Jurkat, Clone E6-1 (cell line): ENCODE measurements at regions not wholly inside any gene's neighbourhood (a gene's known extent, or its start where the extent isn't known, plus 50 kb on each side); places are given as distances from the start of the nearest gene placed in this dataset.
"Not testable (repeated sequence)": the region's sequence is repeated elsewhere in the genome, so short reads cannot be mapped to it uniquely, and the experiment has no call there.

Source experiments
- DNase-seq: peaks from one replicate; pipeline ENCODE4 v3.0.0-alpha.2; 2011; ENCODE audit warnings: low read depth, low spot score
- H3K4me3 ChIP-seq: 2 replicates; pipeline ENCODE4 v1.5.1; 2011; ENCODE audit warnings: mild to moderate bottlenecking, low read length, control low read depth, moderate library complexity

GRCh38 chr6:170153436-170154319 is 137.2 kb downstream of the DLL1 start:
- H3K4me3 ChIP-seq: no peak overlapping the region
- DNase-seq: no peak

- no peak for DNase-seq
- no peak overlapping the region for H3K4me3 ChIP-seq
Observed at GRCh38 chr6:170152989-170153388, 137.9 kb downstream of the DLL1 start.

- DNase-seq: no peak
- H3K4me3 ChIP-seq: no peak overlapping the region
Observed at GRCh38 chr6:170152124-170152926, 138.6 kb downstream of the DLL1 start.

GRCh38 chr6:170151804-170152123 is 139.1 kb downstream of the DLL1 start:
- DNase-seq: no peak

GRCh38 chr6:170151321-170151771 is 139.5 kb downstream of the DLL1 start:
- H3K4me3 ChIP-seq: no peak overlapping the region
- DNase-seq: no peak

More at GRCh38 chr6:170151804-170152123, 139.1 kb downstream of the DLL1 start:
- no peak overlapping the region for H3K4me3 ChIP-seq

- no peak for DNase-seq
- H3K4me3 ChIP-seq: no peak overlapping the region
Observed at GRCh38 chr6:170150590-170150945, 140.3 kb downstream of the DLL1 start.

- no peak overlapping the region for H3K4me3 ChIP-seq
- no peak for DNase-seq
Observed at GRCh38 chr6:170149681-170150589, 140.9 kb downstream of the DLL1 start.

- no peak for DNase-seq
- no peak overlapping the region for H3K4me3 ChIP-seq
Observed at GRCh38 chr6:170148709-170149470, 142.0 kb downstream of the DLL1 start.

GRCh38 chr6:170147832-170148708 is 142.8 kb downstream of the DLL1 start:
- DNase-seq: peak; percentile 31
- no peak overlapping the region for H3K4me3 ChIP-seq

- H3K4me3 ChIP-seq: no peak overlapping the region
- DNase-seq: no peak
Observed at GRCh38 chr6:170147056-170147787, 143.7 kb downstream of the DLL1 start.

- H3K4me3 ChIP-seq: no peak overlapping the region
- DNase-seq: no peak
Observed at GRCh38 chr6:170146640-170147039, 144.2 kb downstream of the DLL1 start.

- not testable (repeated sequence) for H3K4me3 ChIP-seq, DNase-seq
Observed at GRCh38 chr6:170146131-170146530, 144.7 kb downstream of the DLL1 start.

- H3K4me3 ChIP-seq, DNase-seq: not testable (repeated sequence)
Observed at GRCh38 chr6:170145716-170146115, 145.2 kb downstream of the DLL1 start.

GRCh38 chr6:170145272-170145592 is 145.6 kb downstream of the DLL1 start:
- no peak for DNase-seq
- H3K4me3 ChIP-seq: no peak overlapping the region

GRCh38 chr6:170144571-170145271 is 146.2 kb downstream of the DLL1 start:
- no peak overlapping the region for H3K4me3 ChIP-seq
- DNase-seq: no peak

- H3K4me3 ChIP-seq: no peak overlapping the region
- DNase-seq: no peak
Observed at GRCh38 chr6:170143401-170144150, 147.3 kb downstream of the DLL1 start.
